IPS-20b (cell line): ENCODE measurements at regions not wholly inside any gene's neighbourhood (a gene's known extent, or its start where the extent isn't known, plus 50 kb on each side); places are given as distances from the start of the nearest gene placed in this dataset.

ENCODE experiments used
- H3K27ac ChIP-seq: one replicate; pipeline ENCODE4 v1.5.1; 2013; ENCODE audit warnings: low read length
- H3K27me3 ChIP-seq: 2 replicates; pipeline ENCODE4 v1.6.1; 2013; ENCODE audit warnings: mild to moderate bottlenecking, low read length, inconsistent platforms; ENCODE audit not compliant: insufficient read depth
- H3K36me3 ChIP-seq: 2 replicates; pipeline ENCODE4 v1.6.1; 2013; ENCODE audit warnings: low read depth, mild to moderate bottlenecking, inconsistent platforms, low read length, moderate library complexity; ENCODE audit not compliant: insufficient read depth
- H3K4me1 ChIP-seq: 2 replicates; pipeline ENCODE4 v1.6.1; 2013; ENCODE audit warnings: mild to moderate bottlenecking, control low read depth, inconsistent platforms, low read length, moderate library complexity; ENCODE audit not compliant: insufficient read depth
- H3K4me3 ChIP-seq: 2 replicates; pipeline ENCODE4 v1.5.1; 2013; ENCODE audit warnings: mild to moderate bottlenecking, low read length, inconsistent platforms
- H3K9ac ChIP-seq: 2 replicates; pipeline ENCODE4 v1.6.1; 2013; ENCODE audit warnings: low read depth, mild to moderate bottlenecking, inconsistent platforms, low read length, moderate library complexity
- H3K9me3 ChIP-seq: 2 replicates; pipeline ENCODE4 v1.6.1; 2013; ENCODE audit warnings: mild to moderate bottlenecking, low read depth, low read length, inconsistent platforms; ENCODE audit not compliant: insufficient read depth

DNA sequence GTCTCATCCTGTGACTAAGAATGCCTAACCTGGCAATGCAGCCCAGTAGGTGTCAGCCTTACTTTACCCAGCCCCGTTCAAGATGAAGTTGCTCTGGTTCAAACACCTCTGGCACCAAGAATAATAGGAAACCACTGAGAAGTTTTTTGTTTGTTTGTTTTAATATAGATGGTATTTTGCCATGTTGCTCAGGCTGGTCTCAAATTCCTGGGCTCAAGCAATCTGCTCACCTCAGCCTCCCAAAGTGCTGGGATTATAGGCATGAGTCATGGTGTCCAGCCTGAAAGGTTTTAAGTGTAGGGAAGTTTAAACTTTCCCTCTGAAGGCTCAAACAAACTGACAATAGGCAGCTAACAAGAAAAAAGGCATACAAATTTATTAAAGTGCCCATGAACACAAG is 51.2 kb upstream of the ABCC4 start:
- H3K9ac ChIP-seq, result no peak overlapping the region
- peaks cover 3% of the 10 kb centered on the region; the same call in 1 of the 2 replicates for H3K4me1 ChIP-seq
- no peaks in the 10 kb centered on the region; the same call in 1 of the 2 replicates for H3K9me3 ChIP-seq
- no peak overlapping the region for H3K4me3 ChIP-seq
- H3K27me3 ChIP-seq, result no peaks in the 10 kb centered on the region
- no peaks in the 10 kb centered on the region for H3K36me3 ChIP-seq
- H3K27ac ChIP-seq, result no peak overlapping the region

DNA sequence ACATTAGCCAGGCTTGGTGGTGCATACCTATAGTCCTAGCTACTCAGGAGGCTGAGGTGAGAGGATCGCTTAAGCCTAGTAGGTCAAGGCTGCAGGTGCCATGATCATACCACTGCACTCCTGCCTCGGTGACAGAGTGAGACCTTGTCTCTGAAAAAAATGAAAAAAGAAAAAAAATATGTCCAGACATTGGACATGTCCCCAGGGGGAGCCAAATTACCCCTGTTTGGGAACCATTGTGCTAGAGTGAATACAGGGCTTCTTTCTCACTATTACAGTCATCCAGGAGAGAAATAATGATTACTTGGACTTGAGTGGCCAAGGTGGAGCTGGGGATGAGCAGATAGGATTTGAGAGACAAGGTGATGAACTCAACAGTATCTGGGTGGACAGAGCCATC is 52.9 kb upstream of the ABCC4 start:
- H3K27me3 ChIP-seq, result no peaks in the 10 kb centered on the region
- no peak overlapping the region for H3K9ac ChIP-seq
- H3K27ac ChIP-seq, result no peak overlapping the region
- H3K9me3 ChIP-seq, result no peaks in the 10 kb centered on the region; the same call in 1 of the 2 replicates
- peaks cover 3% of the 10 kb centered on the region; the same call in 1 of the 2 replicates for H3K4me1 ChIP-seq
- H3K4me3 ChIP-seq, result no peak overlapping the region
- no peaks in the 10 kb centered on the region for H3K36me3 ChIP-seq

DNA sequence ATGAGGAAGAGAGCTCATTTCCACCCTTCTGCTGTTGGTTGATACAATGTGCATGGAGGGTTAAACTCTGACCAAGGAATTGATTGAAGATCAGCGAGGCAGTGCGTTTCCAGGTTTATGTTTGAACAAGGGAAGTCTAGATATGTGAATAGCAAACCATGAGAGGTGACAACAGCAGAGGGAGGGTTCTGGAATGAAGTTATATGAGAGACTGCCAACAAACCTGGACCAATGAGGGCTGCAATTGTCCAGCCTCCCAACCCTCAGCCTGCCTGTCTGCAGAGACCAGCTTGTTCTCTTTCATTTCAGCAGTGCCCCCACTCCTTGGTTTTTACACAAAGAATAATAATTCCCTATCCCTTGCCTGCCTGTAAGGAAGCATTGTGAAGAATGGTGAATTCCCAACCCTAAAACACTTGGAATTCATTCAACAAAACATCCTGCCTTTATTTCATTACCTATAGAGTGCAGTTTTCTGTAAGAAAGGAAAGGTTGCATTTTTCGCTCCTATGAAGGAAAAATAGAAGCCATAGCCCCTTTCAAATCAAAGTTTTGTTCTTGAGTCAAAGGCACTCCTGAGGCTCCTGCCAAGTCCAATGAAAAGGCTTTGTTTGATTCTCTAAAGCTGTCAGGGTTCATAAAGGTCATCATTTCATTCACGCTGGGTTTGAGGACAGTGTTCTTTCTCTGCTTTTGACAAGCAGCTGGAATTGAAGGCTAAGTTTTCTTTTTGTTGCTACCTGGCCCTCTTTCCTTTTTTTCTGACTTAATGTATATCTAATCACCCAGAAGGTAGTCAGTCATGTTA is 53.6 kb upstream of the ABCC4 start:
- Histone ChIP-seq H3K9ac (no peak overlapping the region), H3K9me3 (no peaks in the 10 kb centered on the region; the same call in 1 of the 2 replicates), H3K4me3 (no peak overlapping the region), H3K27me3 (no peaks in the 10 kb centered on the region), H3K4me1 (peaks cover 3% of the 10 kb centered on the region; the same call in 1 of the 2 replicates), H3K27ac (no peak overlapping the region), H3K36me3 (no peaks in the 10 kb centered on the region)

DNA sequence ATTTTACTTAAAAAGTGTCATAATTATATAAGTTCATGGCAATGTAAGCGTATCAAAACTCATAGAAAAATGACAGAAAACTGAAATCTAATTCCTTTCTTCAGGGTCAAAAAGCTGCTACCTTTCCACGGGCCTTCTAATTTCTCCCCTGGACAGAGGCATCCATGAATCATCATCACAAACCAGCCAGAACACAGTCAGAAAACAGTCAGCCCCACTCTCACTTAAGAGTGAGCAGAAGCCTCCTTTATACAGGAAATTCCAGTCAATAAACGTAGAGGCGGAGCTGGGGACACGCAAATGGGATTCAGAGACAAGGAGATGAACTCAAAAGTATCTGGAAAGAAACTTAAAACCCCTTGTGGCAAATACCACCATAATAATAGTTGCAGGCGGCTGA is 54.2 kb upstream of the ABCC4 start:
- H3K27me3 ChIP-seq, result no peaks in the 10 kb centered on the region
- H3K9ac ChIP-seq, result no peak overlapping the region
- peaks cover 3% of the 10 kb centered on the region; the same call in 1 of the 2 replicates for H3K4me1 ChIP-seq
- H3K9me3 ChIP-seq, result no peaks in the 10 kb centered on the region; the same call in 1 of the 2 replicates
- H3K36me3 ChIP-seq, result no peaks in the 10 kb centered on the region
- H3K27ac ChIP-seq, result no peak overlapping the region
- no peak overlapping the region for H3K4me3 ChIP-seq

DNA sequence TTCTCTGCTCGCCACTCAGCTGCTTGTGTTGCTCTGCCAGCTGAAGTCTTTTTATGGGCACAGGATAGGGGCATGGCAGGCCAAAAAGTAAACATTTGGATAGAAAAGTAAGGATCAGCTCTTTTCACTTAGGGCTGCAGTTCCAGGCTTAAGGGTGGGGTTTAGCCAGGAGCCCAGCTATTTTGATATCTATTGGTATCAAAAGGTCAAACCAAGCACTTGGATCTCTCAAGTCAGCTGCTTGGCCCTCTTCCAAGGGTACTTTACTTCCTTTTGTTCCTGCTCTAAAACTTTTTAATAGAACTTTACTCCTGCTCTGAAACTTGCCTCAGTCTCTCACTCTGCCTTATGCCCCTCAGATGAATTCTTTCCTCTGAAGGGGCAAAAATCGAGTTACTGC is 55.7 kb upstream of the ABCC4 start:
- Histone ChIP-seq H3K27ac (no peak overlapping the region), H3K9ac (no peak overlapping the region), H3K9me3 (no peaks in the 10 kb centered on the region; the same call in 1 of the 2 replicates), H3K27me3 (no peaks in the 10 kb centered on the region), H3K4me3 (no peak overlapping the region), H3K36me3 (no peaks in the 10 kb centered on the region), H3K4me1 (peaks cover 3% of the 10 kb centered on the region; the same call in 1 of the 2 replicates)

DNA sequence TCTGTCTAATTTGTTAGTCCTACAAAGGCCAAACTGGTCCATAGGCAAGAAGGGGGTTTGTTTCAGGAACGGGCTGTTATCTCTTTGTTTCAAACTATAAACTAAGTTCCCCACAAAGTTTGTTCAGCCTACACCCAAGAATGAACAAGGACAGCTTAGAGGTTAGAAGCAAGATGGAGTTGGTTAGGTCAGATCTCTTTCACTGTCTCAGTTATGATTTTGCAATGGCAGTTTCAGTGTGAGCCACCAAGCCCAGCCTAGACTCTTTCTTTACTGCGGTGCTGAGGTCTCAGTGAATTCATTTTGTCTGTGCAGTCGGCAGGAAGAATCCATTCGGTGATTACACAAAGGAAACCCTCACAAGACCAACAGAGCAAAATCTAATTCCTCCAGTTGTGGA is 56.6 kb upstream of the ABCC4 start:
- H3K27ac ChIP-seq, result no peak overlapping the region
- H3K9me3 ChIP-seq, result no peaks in the 10 kb centered on the region; the same call in 1 of the 2 replicates
- no peaks in the 10 kb centered on the region for H3K27me3 ChIP-seq
- no peak overlapping the region for H3K9ac ChIP-seq
- H3K36me3 ChIP-seq, result no peaks in the 10 kb centered on the region
- H3K4me3 ChIP-seq, result no peak overlapping the region
- H3K4me1 ChIP-seq, result peaks cover 3% of the 10 kb centered on the region; the same call in 1 of the 2 replicates

DNA sequence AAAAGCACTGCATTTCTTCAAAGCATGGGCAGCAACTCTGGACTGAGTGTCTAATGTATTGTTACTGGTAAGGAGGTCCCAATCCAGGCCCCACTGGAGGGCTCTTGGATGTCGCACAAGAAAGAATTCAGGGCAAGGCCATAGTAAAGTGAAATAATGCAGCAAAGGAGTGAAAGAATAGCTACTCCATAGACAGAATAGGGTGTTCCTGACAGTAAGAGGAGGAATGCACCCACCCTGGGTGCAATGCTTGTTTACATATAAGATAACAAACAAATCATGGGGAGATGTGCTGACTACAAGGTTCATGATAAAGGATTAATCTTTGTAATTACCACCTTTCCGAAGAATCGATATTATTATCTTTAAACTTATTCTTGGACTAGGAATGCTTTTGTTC is 58.8 kb upstream of the ABCC4 start:
- Histone ChIP-seq H3K27me3 (no peaks in the 10 kb centered on the region), H3K9ac (no peak overlapping the region), H3K4me1 (peaks cover 1% of the 10 kb centered on the region; the same call in 1 of the 2 replicates), H3K36me3 (no peaks in the 10 kb centered on the region), H3K9me3 (no peaks in the 10 kb centered on the region; the same call in 1 of the 2 replicates), H3K4me3 (no peak overlapping the region), H3K27ac (no peak overlapping the region)

DNA sequence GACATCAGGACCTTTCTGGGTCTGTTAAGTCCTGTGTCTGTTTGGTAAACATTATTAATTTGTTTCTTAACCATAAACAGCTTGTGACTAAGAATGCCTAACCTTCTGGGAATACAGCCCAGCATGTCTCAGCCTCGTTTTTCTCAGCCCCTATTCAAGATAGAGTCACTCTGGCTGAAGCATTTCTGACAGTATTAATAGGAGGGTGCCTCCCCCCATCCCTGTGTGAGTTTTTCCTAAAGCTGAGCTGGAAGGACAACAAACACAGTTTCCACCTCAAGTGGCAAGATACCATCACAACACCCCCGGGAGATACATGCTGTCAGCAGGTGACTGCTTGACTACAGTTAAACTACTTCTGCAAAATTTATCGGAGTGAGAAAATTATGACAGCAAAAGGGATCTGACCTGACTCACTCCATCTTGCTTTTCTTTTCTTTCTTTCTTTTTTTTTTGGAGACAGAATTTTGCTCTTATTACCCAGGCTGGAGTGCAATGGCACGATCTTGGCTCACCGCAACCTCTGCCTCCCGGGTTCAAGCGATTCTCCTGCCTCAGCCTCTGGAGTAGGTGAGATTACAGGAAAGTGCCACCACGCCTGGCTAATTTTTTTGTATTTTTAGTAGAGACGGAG is 59.3 kb upstream of the ABCC4 start:
- H3K9me3 ChIP-seq, result no peaks in the 10 kb centered on the region; the same call in 1 of the 2 replicates
- no peaks in the 10 kb centered on the region for H3K27me3 ChIP-seq
- no peak overlapping the region for H3K4me3 ChIP-seq
- H3K9ac ChIP-seq, result no peak overlapping the region
- H3K27ac ChIP-seq, result no peak overlapping the region
- H3K4me1 ChIP-seq, result no peaks in the 10 kb centered on the region
- H3K36me3 ChIP-seq, result no peaks in the 10 kb centered on the region

DNA sequence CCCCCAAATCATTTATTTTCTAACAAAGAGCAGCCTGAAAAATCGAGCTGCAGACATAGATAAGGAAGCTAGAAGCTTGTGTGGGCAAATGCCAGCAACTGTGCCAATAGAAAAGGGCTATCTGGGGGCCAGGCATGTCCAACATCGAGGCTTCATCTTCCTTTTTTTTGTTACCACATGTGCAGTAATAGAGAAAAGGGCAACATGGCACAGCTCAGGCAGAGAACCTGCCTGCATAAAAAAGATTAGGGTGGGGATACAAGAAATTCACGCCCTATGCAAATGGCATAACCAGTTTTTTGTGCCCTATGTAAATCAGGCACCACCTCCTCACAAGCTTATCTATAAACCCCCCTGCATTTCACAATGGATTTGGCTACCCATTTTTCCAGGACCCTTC is 60.4 kb upstream of the ABCC4 start:
- no peak overlapping the region for H3K27ac ChIP-seq
- no peaks in the 10 kb centered on the region for H3K36me3 ChIP-seq
- H3K9ac ChIP-seq, result no peak overlapping the region
- no peaks in the 10 kb centered on the region for H3K4me1 ChIP-seq
- H3K4me3 ChIP-seq, result no peak overlapping the region
- H3K9me3 ChIP-seq, result no peaks in the 10 kb centered on the region
- no peaks in the 10 kb centered on the region for H3K27me3 ChIP-seq

DNA sequence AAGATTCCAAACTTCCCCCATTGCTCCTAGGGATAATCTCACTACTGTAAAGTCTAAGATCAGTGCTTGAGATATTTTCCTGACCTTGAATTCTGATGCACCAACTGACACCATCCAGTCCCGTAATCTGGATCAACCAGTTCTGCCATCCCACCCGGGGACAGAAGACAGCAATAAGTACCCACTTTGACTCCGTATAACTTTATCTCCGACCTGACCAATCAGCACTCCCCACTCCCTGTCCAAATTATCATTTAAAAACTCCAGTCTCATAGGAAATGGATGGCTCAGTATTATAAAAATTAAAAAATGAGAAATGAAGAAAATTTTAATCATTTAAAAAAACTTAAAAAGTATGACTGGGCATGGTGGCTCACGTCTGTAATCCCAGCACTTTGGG is 61.4 kb upstream of the ABCC4 start:
- no peak overlapping the region for H3K9ac ChIP-seq
- H3K4me1 ChIP-seq, result no peaks in the 10 kb centered on the region
- no peak overlapping the region for H3K27ac ChIP-seq
- H3K27me3 ChIP-seq, result no peaks in the 10 kb centered on the region
- H3K36me3 ChIP-seq, result no peaks in the 10 kb centered on the region
- H3K9me3 ChIP-seq, result no peaks in the 10 kb centered on the region
- H3K4me3 ChIP-seq, result no peak overlapping the region

DNA sequence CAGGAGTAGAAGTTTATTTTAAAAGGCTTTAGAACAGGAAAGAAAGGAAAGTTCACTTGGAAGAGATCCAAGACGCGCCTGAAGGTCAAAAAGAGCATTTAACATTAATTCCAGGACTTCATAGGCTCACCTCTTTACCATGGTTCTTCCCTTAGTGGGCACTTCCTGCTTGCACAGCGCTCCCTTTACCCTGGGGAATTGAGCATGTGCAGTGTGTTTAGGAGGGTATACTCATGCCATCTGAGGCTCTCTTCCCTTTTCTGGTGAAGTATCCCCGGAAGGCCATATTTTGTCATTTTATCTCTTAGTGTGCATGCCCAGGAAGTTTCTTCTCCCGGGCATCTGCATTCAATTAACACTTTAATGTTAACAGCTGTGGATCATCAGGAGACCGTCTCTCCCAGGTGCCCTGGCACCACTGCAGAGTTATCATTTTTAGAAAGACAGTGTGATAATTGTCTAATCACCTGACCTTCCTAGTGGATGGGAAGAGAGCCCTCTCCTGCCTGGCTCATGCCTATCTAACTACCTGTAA is 66.1 kb upstream of the ABCC4 start:
- no peaks in the 10 kb centered on the region for H3K27me3 ChIP-seq

DNA sequence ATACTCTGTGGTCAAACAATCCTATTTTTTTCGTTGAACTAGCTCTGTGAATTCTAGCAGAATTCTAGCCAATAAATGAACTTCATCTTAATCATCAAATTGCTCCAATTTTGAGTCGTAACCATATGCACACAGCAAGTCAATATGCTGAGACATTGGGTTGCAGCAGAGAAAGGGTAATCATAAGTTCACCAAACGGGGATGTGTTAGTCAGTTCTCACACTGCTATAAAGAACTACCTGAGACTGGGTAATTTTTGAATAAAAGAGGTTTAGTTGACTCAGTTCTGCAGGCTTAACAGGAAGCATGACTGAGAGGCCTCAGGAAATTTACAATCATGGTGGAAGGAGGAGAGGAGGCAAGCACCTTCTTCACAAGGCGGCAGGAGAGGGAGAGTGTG is 67.7 kb upstream of the ABCC4 start:
- Histone ChIP-seq H3K36me3 (no peaks in the 10 kb centered on the region), H3K4me1 (no peaks in the 10 kb centered on the region), H3K9me3 (no peaks in the 10 kb centered on the region)

More for the DNA sequence above, 66.1 kb upstream of the ABCC4 start:
- no peaks in the 10 kb centered on the region for H3K36me3 ChIP-seq
- no peak overlapping the region for H3K9ac ChIP-seq
- H3K4me1 ChIP-seq, result no peaks in the 10 kb centered on the region
- H3K27ac ChIP-seq, result no peak overlapping the region
- no peaks in the 10 kb centered on the region for H3K9me3 ChIP-seq
- no peak overlapping the region for H3K4me3 ChIP-seq

More for the DNA sequence above, 67.7 kb upstream of the ABCC4 start:
- H3K9ac ChIP-seq, result no peak overlapping the region
- no peak overlapping the region for H3K4me3 ChIP-seq
- H3K27ac ChIP-seq, result no peak overlapping the region
- no peaks in the 10 kb centered on the region for H3K27me3 ChIP-seq
